NCI-H1105 treated with DMSO at 0.1 percent for 48 hours (cell line): ENCODE measurements at regions not wholly inside any gene's neighbourhood (a gene's known extent, or its start where the extent isn't known, plus 50 kb on each side); places are given as distances from the start of the nearest gene placed in this dataset.

Experiments
- DNase-seq: peaks from one replicate; lab custom pipeline; 2025; lab: John Stamatoyannopoulos, UW

- DNase-seq: no peak
Observed at GRCh38 chr10:89153971-89154370, 53.1 kb downstream of the CH25H start.

- DNase-seq: no peak
Observed at GRCh38 chr10:89153116-89153515, 54.0 kb downstream of the CH25H start.

GRCh38 chr10:89151857-89152256, 55.3 kb downstream of the CH25H start:
- no peak for DNase-seq

GRCh38 chr10:89148061-89148460, 59.1 kb downstream of the CH25H start:
- no peak for DNase-seq

- DNase-seq: no peak
Observed at GRCh38 chr10:89147256-89147655, 59.9 kb downstream of the CH25H start.

- no peak for DNase-seq
Observed at GRCh38 chr10:89144836-89145235, 62.3 kb downstream of the CH25H start.

GRCh38 chr10:89142590-89142989, 64.5 kb downstream of the CH25H start:
- no peak for DNase-seq

- DNase-seq: no peak
Observed at GRCh38 chr10:89138755-89139490, 68.2 kb downstream of the CH25H start.

GRCh38 chr10:89134963-89135362, 72.2 kb downstream of the CH25H start:
- no peak for DNase-seq

GRCh38 chr10:89129911-89130310, 77.2 kb downstream of the CH25H start:
- DNase-seq: no peak

- DNase-seq: no peak
Observed at GRCh38 chr10:89122433-89123051, 84.6 kb downstream of the CH25H start.

GRCh38 chr10:89121764-89122020, 85.4 kb downstream of the CH25H start:
- DNase-seq: no peak

- DNase-seq: no peak
Observed at GRCh38 chr10:89120931-89121763, 86.0 kb downstream of the CH25H start.

- no peak for DNase-seq
Observed at GRCh38 chr10:89119651-89120050, 87.5 kb downstream of the CH25H start.

- DNase-seq: peak; percentile 60
Observed at GRCh38 chr10:89118091-89118490, 89.0 kb downstream of the CH25H start.

GRCh38 chr10:89115876-89116627, 91.1 kb downstream of the CH25H start:
- no peak for DNase-seq

GRCh38 chr10:89114846-89115625, 92.1 kb downstream of the CH25H start:
- no peak for DNase-seq

GRCh38 chr10:89102735-89103134, 104.4 kb downstream of the CH25H start:
- DNase-seq: no peak

- DNase-seq: no peak
Observed at GRCh38 chr10:89101943-89102342, 105.2 kb downstream of the CH25H start.

GRCh38 chr10:89100680-89101079, 106.4 kb downstream of the CH25H start:
- DNase-seq: no peak

- no peak for DNase-seq
Observed at GRCh38 chr10:89097226-89097625, 106.6 kb downstream of the FAS start.
